ENCODE measurements at regions not wholly inside any gene's neighbourhood (a gene's known extent, or its start where the extent isn't known, plus 50 kb on each side); places are given as distances from the start of the nearest gene placed in this dataset.

GRCh38 chr13:84845907-84846619 lies 953.2 kb downstream of the SLITRK6 start:
- TF ChIP-seq, protein P1, sequence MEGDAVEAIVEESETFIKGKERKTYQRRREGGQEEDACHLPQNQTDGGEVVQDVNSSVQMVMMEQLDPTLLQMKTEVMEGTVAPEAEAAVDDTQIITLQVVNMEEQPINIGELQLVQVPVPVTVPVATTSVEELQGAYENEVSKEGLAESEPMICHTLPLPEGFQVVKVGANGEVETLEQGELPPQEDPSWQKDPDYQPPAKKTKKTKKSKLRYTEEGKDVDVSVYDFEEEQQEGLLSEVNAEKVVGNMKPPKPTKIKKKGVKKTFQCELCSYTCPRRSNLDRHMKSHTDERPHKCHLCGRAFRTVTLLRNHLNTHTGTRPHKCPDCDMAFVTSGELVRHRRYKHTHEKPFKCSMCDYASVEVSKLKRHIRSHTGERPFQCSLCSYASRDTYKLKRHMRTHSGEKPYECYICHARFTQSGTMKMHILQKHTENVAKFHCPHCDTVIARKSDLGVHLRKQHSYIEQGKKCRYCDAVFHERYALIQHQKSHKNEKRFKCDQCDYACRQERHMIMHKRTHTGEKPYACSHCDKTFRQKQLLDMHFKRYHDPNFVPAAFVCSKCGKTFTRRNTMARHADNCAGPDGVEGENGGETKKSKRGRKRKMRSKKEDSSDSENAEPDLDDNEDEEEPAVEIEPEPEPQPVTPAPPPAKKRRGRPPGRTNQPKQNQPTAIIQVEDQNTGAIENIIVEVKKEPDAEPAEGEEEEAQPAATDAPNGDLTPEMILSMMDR (IDR thresholded peaks at IDR 0.05; ENCODE audit: low read depth, low read length): no peak
- Histone ChIP-seq H3K27me3 (no peaks in the 10 kb centered on the region), H3K4me3 (ENCODE audit: low read depth, low read length) (no peak overlapping the region), H3K4me1 (peaks cover 2% of the 10 kb centered on the region; the same call in 1 of the 2 replicates), H3K36me3 (no peaks in the 10 kb centered on the region), H3K9me3 (no peaks in the 10 kb centered on the region)
- no peak for DNase-seq

- H3K4me1 ChIP-seq: peaks cover 3% of the 10 kb centered on the region; the same call in 1 of the 2 replicates
- H3K4me3 ChIP-seq (ENCODE audit: low read depth, low read length): no peak overlapping the region
- H3K27me3 ChIP-seq: no peaks in the 10 kb centered on the region
- TF ChIP-seq, protein P1 (IDR thresholded peaks at IDR 0.05; ENCODE audit: low read depth, low read length): peak; percentile 67
- no peak for DNase-seq
- no peaks in the 10 kb centered on the region for H3K36me3 ChIP-seq
- H3K9me3 ChIP-seq: no peaks in the 10 kb centered on the region
Measured at GRCh38 chr13:84844473-84844872, 954.7 kb downstream of the SLITRK6 start.

- Histone ChIP-seq H3K4me3 (ENCODE audit: low read depth, low read length) (no peak overlapping the region), H3K27me3 (no peaks in the 10 kb centered on the region), H3K4me1 (peaks cover 3% of the 10 kb centered on the region; the same call in 1 of the 2 replicates), H3K36me3 (no peaks in the 10 kb centered on the region), H3K9me3 (no peaks in the 10 kb centered on the region)
- no peak for DNase-seq
- TF ChIP-seq, protein P1 (IDR thresholded peaks at IDR 0.05; ENCODE audit: low read depth, low read length): no peak
Measured at GRCh38 chr13:84843368-84843767, 955.9 kb downstream of the SLITRK6 start.

GRCh38 chr13:84834201-84834600 lies 951.9 kb upstream of the SLITRK1 start:
- H3K27me3 ChIP-seq: no peaks in the 10 kb centered on the region
- no peaks in the 10 kb centered on the region for H3K4me1 ChIP-seq
- H3K36me3 ChIP-seq: no peaks in the 10 kb centered on the region
- no peaks in the 10 kb centered on the region for H3K9me3 ChIP-seq
- no peak overlapping the region for H3K4me3 ChIP-seq (ENCODE audit: low read depth, low read length)
- DNase-seq: no peak
- TF ChIP-seq, protein P1 (IDR thresholded peaks at IDR 0.05; ENCODE audit: low read depth, low read length): no peak

- H3K4me1 ChIP-seq: no peaks in the 10 kb centered on the region
- no peaks in the 10 kb centered on the region for H3K27me3 ChIP-seq
- TF ChIP-seq, protein P1 (IDR thresholded peaks at IDR 0.05; ENCODE audit: low read depth, low read length): no peak
- H3K4me3 ChIP-seq (ENCODE audit: low read depth, low read length): no peak overlapping the region
- no peaks in the 10 kb centered on the region for H3K9me3 ChIP-seq
- no peaks in the 10 kb centered on the region for H3K36me3 ChIP-seq
- DNase-seq: no peak
Measured at GRCh38 chr13:84831666-84832657, 949.7 kb upstream of the SLITRK1 start.

All from BE2C (cell line).